MM.1S (cell line): ENCODE measurements at regions not wholly inside any gene's neighbourhood (a gene's known extent, or its start where the extent isn't known, plus 50 kb on each side); places are given as distances from the start of the nearest gene placed in this dataset.

ENCODE experiments used
- DNase-seq: peaks from one replicate; pipeline ENCODE4 v3.0.0-alpha.2; 2015
- H2AFZ ChIP-seq: fragments of 300-600 bp; sonication (generic); 2 replicates; pipeline ENCODE4 v1.6.0; 2016; ENCODE audit warnings: antibody characterized with exemption, low read length
- H3F3A ChIP-seq: fragments of 300-600 bp; sonication (generic); 2 replicates; pipeline ENCODE4 v1.6.1; 2016; ENCODE audit warnings: mild to moderate bottlenecking, antibody characterized with exemption, low read length, moderate library complexity, mixed read lengths; ENCODE audit not compliant: insufficient read depth
- H3K27ac ChIP-seq: fragments of 300-600 bp; sonication (generic); 2 replicates; pipeline ENCODE4 v1.5.1; 2016; ENCODE audit warnings: mild to moderate bottlenecking, low read length
- H3K27me3 ChIP-seq: fragments of 300-600 bp; sonication (generic); replicated peaks from 2 replicates; pipeline ENCODE4 v1.6.0; 2016; ENCODE audit warnings: low read length; ENCODE audit not compliant: insufficient read depth
- H3K36me3 ChIP-seq: fragments of 300-600 bp; sonication (generic); replicated peaks from 2 replicates; pipeline ENCODE4 v1.6.1; 2016; ENCODE audit warnings: mild to moderate bottlenecking, low read length, mixed read lengths; ENCODE audit not compliant: insufficient read depth
- H3K4me1 ChIP-seq: fragments of 300-600 bp; sonication (generic); 2 replicates; pipeline ENCODE4 v1.6.1; 2016; ENCODE audit warnings: low read length, mixed read lengths
- H3K4me2 ChIP-seq: fragments of 300-600 bp; sonication (generic); 2 replicates; pipeline ENCODE4 v1.6.0; 2016; ENCODE audit warnings: low read depth, low read length
- H3K4me3 ChIP-seq: fragments of 300-600 bp; sonication (generic); 2 replicates; pipeline ENCODE4 v1.5.1; 2016; ENCODE audit warnings: low read length, mixed read lengths
- H3K79me2 ChIP-seq: fragments of 300-600 bp; sonication (generic); 2 replicates; pipeline ENCODE4 v1.6.1; 2016; ENCODE audit warnings: mixed run types, low read length, mixed read lengths
- H3K9ac ChIP-seq: fragments of 300-600 bp; sonication (generic); 2 replicates; pipeline ENCODE4 v1.6.1; 2016; ENCODE audit warnings: low read length, mixed read lengths
- H3K9me2 ChIP-seq: fragments of 300-600 bp; sonication (generic); replicated peaks from 2 replicates; pipeline ENCODE4 v1.6.1; 2016; ENCODE audit warnings: mild to moderate bottlenecking, low read length, mixed read lengths; ENCODE audit not compliant: insufficient read depth
- H3K9me3 ChIP-seq: fragments of 300-600 bp; sonication (generic); replicated peaks from 2 replicates; pipeline ENCODE4 v1.6.1; 2016; ENCODE audit warnings: mild to moderate bottlenecking, low read length, mixed read lengths; ENCODE audit not compliant: insufficient read depth
- H4K20me1 ChIP-seq: fragments of 300-600 bp; sonication (generic); 2 replicates; pipeline ENCODE4 v1.6.1; 2016; ENCODE audit warnings: mild to moderate bottlenecking, low read length, moderate library complexity, mixed read lengths; ENCODE audit not compliant: insufficient read depth
- EZH2 ChIP-seq: fragments of 300-600 bp; sonication (generic); optimal IDR thresholded peaks from 2 replicates; pipeline ENCODE3; 2017; ENCODE audit warnings: low read depth, mild to moderate bottlenecking, antibody characterized with exemption, low read length, mixed read lengths
- EZH2phosphoT487 ChIP-seq: fragments of 300-600 bp; sonication (generic); IDR thresholded peaks from 2 replicates; pipeline ENCODE4 v1.6.1; 2018; ENCODE audit warnings: antibody characterized with exemption, low read length
- TF ChIP-seq, protein P1 (sequence below): fragments of 300-600 bp; sonication (generic); IDR thresholded peaks from 2 replicates; pipeline ENCODE4 v1.5.1; 2016; ENCODE audit warnings: antibody characterized with exemption, low read length, mixed read lengths

DNA sequence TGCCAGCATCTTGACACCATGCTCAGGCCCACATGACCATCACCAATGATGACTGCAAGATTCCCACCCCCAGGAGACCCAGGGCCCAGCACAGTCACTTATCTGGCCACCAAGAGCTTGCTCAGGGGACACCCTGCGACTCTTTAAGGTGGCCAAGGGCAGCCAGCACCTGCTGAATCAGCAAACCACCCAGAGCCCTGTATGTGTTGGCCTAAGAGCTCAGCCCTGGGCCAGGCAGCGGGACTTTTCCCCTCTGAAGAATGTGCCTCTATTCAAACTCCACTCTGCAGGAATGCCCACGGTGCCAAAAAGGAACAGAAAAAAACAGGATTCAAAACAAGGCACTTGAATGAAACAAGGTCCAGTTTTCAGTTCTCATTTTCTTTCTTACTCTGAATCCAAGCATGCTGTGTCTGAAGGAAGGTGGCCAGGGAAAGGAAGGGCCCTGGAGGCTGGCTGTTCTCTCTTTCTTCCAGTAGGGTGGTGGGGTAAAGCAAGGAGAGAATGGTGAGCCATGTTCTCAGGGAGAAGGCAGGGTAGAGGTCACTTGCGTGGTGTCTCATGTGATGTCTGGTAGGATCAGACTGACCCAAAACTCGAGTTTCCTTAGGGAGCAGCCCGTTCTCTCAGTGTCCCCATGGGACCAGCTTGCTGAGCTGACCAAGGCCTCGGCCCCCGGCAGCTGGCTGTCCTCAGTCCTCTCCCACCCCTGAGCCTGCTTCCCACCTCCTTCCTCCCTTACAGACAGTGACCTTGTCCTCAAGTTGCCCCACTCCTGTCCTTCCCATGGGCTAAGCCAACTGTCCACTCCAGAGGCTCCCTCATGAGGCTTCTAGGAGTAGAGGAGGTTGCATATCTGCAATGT lies 150.0 kb downstream of the RNF152 start:
- Histone ChIP-seq H3K27ac (no peak overlapping the region), H3K4me2 (no peak overlapping the region), H4K20me1 (no peaks in the 10 kb centered on the region), H3K36me3 (no peaks in the 10 kb centered on the region), H3K9me2 (no peaks in the 10 kb centered on the region), H3K27me3 (no peaks in the 10 kb centered on the region), H3F3A (no peaks in the 10 kb centered on the region), H3K4me3 (no peak overlapping the region), H3K9ac (no peak overlapping the region), H3K79me2 (no peaks in the 10 kb centered on the region), H3K4me1 (no peaks in the 10 kb centered on the region), H3K9me3 (no peaks in the 10 kb centered on the region), H2AFZ (no peak overlapping the region)
- no peak for DNase-seq
- no peak for TF ChIP-seq EZH2phosphoT487
- TF ChIP-seq EZH2: no peak
- TF ChIP-seq, protein P1, sequence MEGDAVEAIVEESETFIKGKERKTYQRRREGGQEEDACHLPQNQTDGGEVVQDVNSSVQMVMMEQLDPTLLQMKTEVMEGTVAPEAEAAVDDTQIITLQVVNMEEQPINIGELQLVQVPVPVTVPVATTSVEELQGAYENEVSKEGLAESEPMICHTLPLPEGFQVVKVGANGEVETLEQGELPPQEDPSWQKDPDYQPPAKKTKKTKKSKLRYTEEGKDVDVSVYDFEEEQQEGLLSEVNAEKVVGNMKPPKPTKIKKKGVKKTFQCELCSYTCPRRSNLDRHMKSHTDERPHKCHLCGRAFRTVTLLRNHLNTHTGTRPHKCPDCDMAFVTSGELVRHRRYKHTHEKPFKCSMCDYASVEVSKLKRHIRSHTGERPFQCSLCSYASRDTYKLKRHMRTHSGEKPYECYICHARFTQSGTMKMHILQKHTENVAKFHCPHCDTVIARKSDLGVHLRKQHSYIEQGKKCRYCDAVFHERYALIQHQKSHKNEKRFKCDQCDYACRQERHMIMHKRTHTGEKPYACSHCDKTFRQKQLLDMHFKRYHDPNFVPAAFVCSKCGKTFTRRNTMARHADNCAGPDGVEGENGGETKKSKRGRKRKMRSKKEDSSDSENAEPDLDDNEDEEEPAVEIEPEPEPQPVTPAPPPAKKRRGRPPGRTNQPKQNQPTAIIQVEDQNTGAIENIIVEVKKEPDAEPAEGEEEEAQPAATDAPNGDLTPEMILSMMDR: no peak

DNA sequence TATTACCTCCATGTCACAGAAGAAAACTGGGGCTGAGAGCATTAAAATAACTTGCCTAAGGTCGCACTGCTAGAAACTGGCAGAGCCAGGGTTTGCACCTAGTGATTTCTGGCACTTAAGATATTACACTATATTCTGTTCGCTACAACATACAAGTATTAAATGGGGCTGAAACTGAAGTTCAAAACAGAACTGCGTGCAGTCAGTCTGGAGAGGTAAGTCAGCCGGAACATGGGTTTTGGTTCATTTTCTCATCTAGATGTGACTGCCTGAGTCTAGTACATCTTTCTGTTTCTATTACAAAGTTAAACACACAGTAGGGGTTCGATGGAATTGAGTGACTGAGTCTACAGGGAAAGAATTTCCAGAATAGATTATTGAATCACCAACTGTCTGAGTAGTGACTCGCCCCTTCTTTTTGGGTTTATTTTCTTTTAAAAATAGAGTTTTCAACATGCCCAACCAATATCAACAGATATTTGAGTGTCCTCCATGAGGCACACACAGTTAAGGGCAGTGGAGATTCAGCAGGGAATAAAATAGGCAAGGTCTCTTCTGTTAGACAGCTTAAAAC lies 150.8 kb downstream of the RNF152 start:
- no peaks in the 10 kb centered on the region for H3K9me2 ChIP-seq

DNA sequence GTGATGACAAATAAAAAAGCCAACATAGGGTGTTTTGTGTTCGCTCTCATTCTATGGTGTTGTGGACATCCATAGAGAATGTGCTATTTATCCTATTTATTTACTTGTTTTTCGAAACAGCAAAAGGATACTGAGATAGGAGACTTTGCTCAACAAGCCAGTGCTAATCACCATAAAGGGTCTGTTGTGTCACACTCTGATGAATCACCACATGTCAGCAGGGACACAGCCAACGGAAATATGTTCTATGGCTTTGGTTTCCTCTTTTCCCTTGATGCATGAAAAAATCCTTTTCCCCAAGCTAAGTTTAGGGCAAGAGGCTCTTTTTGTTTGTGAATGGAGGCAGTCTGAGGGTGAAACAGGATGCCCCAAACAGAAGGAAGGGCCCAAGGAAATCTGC lies 154.3 kb downstream of the RNF152 start:
- no peak overlapping the region for H3K27ac ChIP-seq
- H4K20me1 ChIP-seq: no peaks in the 10 kb centered on the region
- H3K4me2 ChIP-seq: no peak overlapping the region
- no peaks in the 10 kb centered on the region for H3K27me3 ChIP-seq
- no peak overlapping the region for H3K4me3 ChIP-seq
- H2AFZ ChIP-seq: no peak overlapping the region
- H3K9me3 ChIP-seq: no peaks in the 10 kb centered on the region
- TF ChIP-seq EZH2phosphoT487: no peak
- TF ChIP-seq, protein P1: no peak
- no peak for TF ChIP-seq EZH2
- H3K9ac ChIP-seq: no peak overlapping the region
- no peaks in the 10 kb centered on the region for H3K79me2 ChIP-seq
- no peaks in the 10 kb centered on the region for H3K36me3 ChIP-seq
- H3F3A ChIP-seq: no peaks in the 10 kb centered on the region
- no peak for DNase-seq
- H3K9me2 ChIP-seq: no peaks in the 10 kb centered on the region
- no peaks in the 10 kb centered on the region for H3K4me1 ChIP-seq

More for the DNA sequence above, 150.8 kb downstream of the RNF152 start:
- Histone ChIP-seq H3F3A (no peaks in the 10 kb centered on the region), H2AFZ (no peak overlapping the region), H3K36me3 (no peaks in the 10 kb centered on the region), H3K9ac (no peak overlapping the region), H3K9me3 (no peaks in the 10 kb centered on the region), H3K27me3 (no peaks in the 10 kb centered on the region), H3K4me2 (no peak overlapping the region), H3K4me3 (no peak overlapping the region), H4K20me1 (no peaks in the 10 kb centered on the region), H3K4me1 (no peaks in the 10 kb centered on the region), H3K27ac (no peak overlapping the region), H3K79me2 (no peaks in the 10 kb centered on the region)
- TF ChIP-seq EZH2 (no peak), EZH2phosphoT487 (no peak)
- TF ChIP-seq, protein P1: no peak
- no peak for DNase-seq
